Upper lobe of left lung (tissue), 6 donors: ENCODE measurements at regions not wholly inside any gene's neighbourhood (a gene's known extent, or its start where the extent isn't known, plus 50 kb on each side); places are given as distances from the start of the nearest gene placed in this dataset.
"Not testable (repeated sequence)": the region's sequence is repeated elsewhere in the genome, so short reads cannot be mapped to it uniquely, and the experiment has no call there.

Source experiments
- ATAC-seq, 2 donors: fragments of 200-7000 bp; cut with Tn5 transposase; one replicate each; pipeline ENCODE4 v1.9.1; 2022; ENCODE audit warnings: mild to moderate bottlenecking in 2 of 2, moderate library complexity in 2 of 2; ENCODE audit not compliant: low FRiP score in 2 of 2
- DNase-seq, 2 donors: peaks; one replicate each; pipeline ENCODE4 v3.0.0-alpha.2; 2019 to 2020
- H3K27ac ChIP-seq, 4 donors: fragments of 200-600 bp; sonication (generic); one replicate each; pipeline ENCODE4 v1.5.1; 2016 to 2019
- H3K27me3 ChIP-seq, 4 donors: fragments of 200-600 bp; sonication (generic); one replicate each; pipeline ENCODE4 v1.5.1; 2017 to 2019
- H3K36me3 ChIP-seq, 4 donors: fragments of 200-600 bp; sonication (generic); one replicate each; pipeline ENCODE4 v1.5.1; 2016 to 2019
- H3K4me1 ChIP-seq, 4 donors: fragments of 200-600 bp; sonication (generic); one replicate each; pipeline ENCODE4 v1.5.1; 2018 to 2019
- H3K4me3 ChIP-seq, 4 donors: fragments of 200-600 bp; sonication (generic); one replicate each; pipeline ENCODE4 v1.5.1; 2017 to 2019; ENCODE audit warnings: mild to moderate bottlenecking in 2 of 4, moderate library complexity in 1 of 4
- H3K9me3 ChIP-seq, 4 donors: fragments of 200-600 bp; sonication (generic); one replicate each; pipeline ENCODE4 v1.5.1; 2018 to 2019
- CTCF ChIP-seq, 6 experiments: fragments of 450-650 bp in 4 of 6; fragments of 200-600 bp in 2 of 6; sonication (generic) in 2 of 6; IDR thresholded peaks; one replicate each; pipeline ENCODE4 v1.5.1; 2016 to 2019; ENCODE audit warnings: antibody characterized with exemption in 6 of 6
- EP300 ChIP-seq, 4 donors: sonication (generic); formaldehyde crosslinking; IDR thresholded peaks; one replicate each; pipeline ENCODE4 v1.5.1; 2017; ENCODE audit warnings: antibody characterized with exemption in 4 of 4, control low read depth in 2 of 4
- POLR2A ChIP-seq, 4 donors: fragments of 450-650 bp; IDR thresholded peaks; one replicate each; pipeline ENCODE4 v1.5.1; 2016 to 2017; ENCODE audit warnings: antibody characterized with exemption in 4 of 4, mild to moderate bottlenecking in 2 of 4
- POLR2AphosphoS5 ChIP-seq, 2 donors: sonication (generic); formaldehyde crosslinking; IDR thresholded peaks; one replicate each; pipeline ENCODE4 v1.5.1; 2017; ENCODE audit warnings: antibody characterized with exemption in 2 of 2
- WGBS, 2 donors: methylation state at CpG; one replicate each; pipeline ENCODE4 v1.1.5; 2017 to 2018; 5-methylcytosine and 5-hydroxymethylcytosine counted together
- donor health status: DM: no; HTN: no; CAD: no; lungs with moderate emphysema.
- donor health status: DM: no; HTN: yes; CAD: no; lungs with severe emphysema.

GRCh38 chr7:39851466-39852045 lies 98.5 kb upstream of the CDK13 start:
- no peaks in the 10 kb centered on the region for H3K27me3 ChIP-seq
- WGBS, 2 donors = 72 to 75% methylated on average over 2 of the region's 2 CpGs
- H3K4me1 ChIP-seq = peaks cover 0 to 5% (median 0%) of the 10 kb centered on the region in 4 donors
- no peak overlapping the region for H3K27ac ChIP-seq
- no peaks in the 10 kb centered on the region for H3K9me3 ChIP-seq
- no peak for TF ChIP-seq POLR2A (IDR thresholded peaks at IDR 0.05)
- TF ChIP-seq POLR2AphosphoS5 (IDR thresholded peaks at IDR 0.05) = no peak
- no peak for TF ChIP-seq EP300 (IDR thresholded peaks at IDR 0.05)
- no peak for TF ChIP-seq CTCF (IDR thresholded peaks at IDR 0.05)
- DNase-seq (no peak), ATAC-seq (no peak)
- no peak overlapping the region for H3K4me3 ChIP-seq
- no peaks in the 10 kb centered on the region for H3K36me3 ChIP-seq

- WGBS, 2 donors = 16 to 24% methylated on average over 15 to 35 of the region's 36 CpGs
- H3K4me1 ChIP-seq, H3K27me3 ChIP-seq, H3K9me3 ChIP-seq, H3K36me3 ChIP-seq, H3K27ac ChIP-seq: not testable (repeated sequence)
- peak in 1 of 2 donors; percentile 54 for DNase-seq
- peak; percentile 40 to 93 for ATAC-seq
- H3K4me3 ChIP-seq = peak overlapping the region in 3 of 4 donors; percentile 22 to 43 (median 38)
These were observed 95.3 kb upstream of the CDK13 start for GRCh38 chr7:39854616-39855324.

GRCh38 chr7:39855325-39855674 lies 94.8 kb upstream of the CDK13 start:
- Histone ChIP-seq H3K9me3 (no peaks in the 10 kb centered on the region), H3K36me3 (no peaks in the 10 kb centered on the region), H3K27ac (no peak overlapping the region), H3K4me1 (peaks cover 0 to 5% (median 0%) of the 10 kb centered on the region in 4 donors), H3K4me3 (peak overlapping the region in 3 of 4 donors; percentile 22 to 43 (median 38)), H3K27me3 (no peaks in the 10 kb centered on the region)
- no peak for DNase-seq
- no peak for ATAC-seq
- TF ChIP-seq EP300 (IDR thresholded peaks at IDR 0.05) = no peak
- TF ChIP-seq POLR2A (IDR thresholded peaks at IDR 0.05) = no peak
- no peak for TF ChIP-seq CTCF (IDR thresholded peaks at IDR 0.05)
- TF ChIP-seq POLR2AphosphoS5 (IDR thresholded peaks at IDR 0.05) = no peak
- WGBS, 2 donors = 71 to 73% methylated on average over 1 of the region's 1 CpG

- 76 to 90% methylated on average over 3 of the region's 3 CpGs for WGBS, 2 donors
- DNase-seq, H3K36me3 ChIP-seq, ATAC-seq, H3K9me3 ChIP-seq, H3K4me1 ChIP-seq, H3K27me3 ChIP-seq, H3K27ac ChIP-seq, H3K4me3 ChIP-seq: not testable (repeated sequence)
These were observed 86.3 kb upstream of the CDK13 start for GRCh38 chr7:39863675-39864322.

GRCh38 chr7:39869888-39870522 lies 80.1 kb upstream of the CDK13 start:
- H3K27ac ChIP-seq, H3K36me3 ChIP-seq, H3K4me3 ChIP-seq, H3K4me1 ChIP-seq, DNase-seq, ATAC-seq, H3K9me3 ChIP-seq, H3K27me3 ChIP-seq: not testable (repeated sequence)
- 73 to 74% methylated on average over 5 of the region's 5 CpGs for WGBS, 2 donors

DNA sequence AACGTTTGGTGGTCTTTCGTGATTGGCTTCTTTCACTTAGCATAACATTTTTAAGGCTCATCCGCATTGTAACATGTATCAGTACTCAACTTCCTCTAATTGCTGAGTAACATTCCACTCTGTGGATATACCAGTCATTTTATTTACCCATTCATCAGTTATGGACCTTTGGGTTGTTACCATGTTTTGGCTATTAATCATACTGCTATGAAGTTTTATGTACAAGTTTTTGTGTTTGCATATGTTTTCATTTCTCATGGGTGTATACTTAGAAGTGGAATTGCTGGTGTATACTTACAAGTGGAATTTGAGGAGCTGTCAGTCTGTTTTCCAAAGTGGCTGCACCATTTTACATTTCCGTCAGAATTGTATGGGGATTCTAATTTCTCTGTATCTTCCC lies 78.4 kb upstream of the CDK13 start:
- H3K27me3 ChIP-seq, H3K36me3 ChIP-seq, H3K9me3 ChIP-seq, H3K27ac ChIP-seq, H3K4me3 ChIP-seq, ATAC-seq, DNase-seq, H3K4me1 ChIP-seq: not testable (repeated sequence)
- 94 to 96% methylated on average over 4 of the region's 4 CpGs for WGBS, 2 donors
